Effector CD4-positive, alpha-beta T cell (primary cell): ENCODE measurements at regions not wholly inside any gene's neighbourhood (a gene's known extent, or its start where the extent isn't known, plus 50 kb on each side); places are given as distances from the start of the nearest gene placed in this dataset.
"Not testable (repeated sequence)": the region's sequence is repeated elsewhere in the genome, so short reads cannot be mapped to it uniquely, and the experiment has no call there.

Experiments used
- DNase-seq: peaks from one replicate; pipeline ENCODE4 v3.0.0-alpha.2; 2020

DNA sequence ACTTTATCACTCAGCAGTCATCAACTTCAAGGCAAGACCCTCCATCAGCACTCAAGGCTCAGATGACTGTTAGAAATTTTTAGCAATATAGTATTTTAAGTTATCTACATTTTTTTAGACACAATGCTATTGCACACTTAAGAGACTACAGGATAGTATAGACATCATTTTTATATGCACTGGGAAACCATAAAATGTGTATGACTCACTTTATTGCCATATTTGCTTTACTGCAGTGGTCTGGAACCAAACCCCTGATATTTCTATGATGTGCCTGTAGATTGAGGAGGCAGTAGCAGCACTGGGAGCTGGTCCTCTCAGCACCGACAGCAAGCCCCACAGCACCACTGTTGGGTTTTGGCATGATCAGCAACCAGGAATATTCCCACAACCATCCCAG is 264.8 kb upstream of the HNRNPA3 start:
- DNase-seq: no peak

DNA sequence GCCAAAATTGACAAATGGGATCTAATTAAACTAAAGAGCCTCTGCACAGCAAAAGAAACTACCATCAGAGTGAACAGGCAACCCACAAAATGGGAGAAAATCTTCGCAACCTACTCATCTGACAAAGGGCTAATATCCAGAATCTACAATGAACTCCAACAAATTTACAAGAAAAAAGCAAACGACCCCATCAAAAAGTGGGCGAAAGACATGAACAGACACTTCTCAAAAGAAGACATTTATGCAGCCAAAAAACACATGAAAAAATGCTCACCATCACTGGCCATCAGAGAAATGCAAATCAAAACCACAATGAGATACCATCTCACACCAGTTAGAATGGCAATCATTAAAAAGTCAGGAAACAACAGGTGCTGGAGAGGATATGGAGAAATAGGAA is 261.4 kb upstream of the HNRNPA3 start:
- DNase-seq: not testable (repeated sequence)

DNA sequence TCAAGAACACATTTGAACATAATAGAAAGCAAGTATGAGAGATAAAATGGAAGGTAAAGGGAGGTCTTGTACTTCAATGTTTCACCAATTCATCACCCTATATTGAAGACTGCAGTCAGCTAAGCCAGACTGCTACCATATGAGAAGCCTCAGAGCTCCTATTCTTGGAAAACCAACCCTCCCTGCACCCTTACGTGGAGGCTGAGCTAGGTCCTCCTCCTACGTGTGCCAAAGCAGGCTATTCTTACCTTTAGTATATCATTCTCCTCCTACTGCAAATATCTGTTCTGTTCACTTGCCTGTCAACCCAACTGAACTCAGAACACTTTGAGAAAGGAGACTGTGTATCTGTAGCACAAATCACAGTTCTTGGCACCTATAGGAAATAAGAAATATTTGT is 255.8 kb upstream of the HNRNPA3 start:
- no peak for DNase-seq

DNA sequence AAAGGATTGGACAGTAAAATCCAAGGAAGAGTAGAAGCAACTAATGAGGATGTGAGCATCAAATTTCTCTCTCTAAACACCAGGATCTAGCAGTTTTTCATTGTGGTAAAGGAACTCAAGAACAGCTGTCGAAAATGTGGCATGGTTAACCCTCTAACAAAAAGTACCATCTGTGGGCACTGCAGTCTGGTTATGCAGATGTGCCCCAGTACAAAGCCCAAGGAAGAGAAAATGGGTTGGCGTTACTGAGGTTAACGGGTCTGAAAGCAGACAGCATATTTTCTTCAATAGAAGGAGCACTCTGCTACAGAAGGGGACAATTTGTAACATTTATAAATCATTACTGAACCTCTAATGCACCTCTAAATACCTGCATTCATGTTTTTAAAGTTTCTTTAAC is 253.0 kb upstream of the HNRNPA3 start:
- DNase-seq: no peak

DNA sequence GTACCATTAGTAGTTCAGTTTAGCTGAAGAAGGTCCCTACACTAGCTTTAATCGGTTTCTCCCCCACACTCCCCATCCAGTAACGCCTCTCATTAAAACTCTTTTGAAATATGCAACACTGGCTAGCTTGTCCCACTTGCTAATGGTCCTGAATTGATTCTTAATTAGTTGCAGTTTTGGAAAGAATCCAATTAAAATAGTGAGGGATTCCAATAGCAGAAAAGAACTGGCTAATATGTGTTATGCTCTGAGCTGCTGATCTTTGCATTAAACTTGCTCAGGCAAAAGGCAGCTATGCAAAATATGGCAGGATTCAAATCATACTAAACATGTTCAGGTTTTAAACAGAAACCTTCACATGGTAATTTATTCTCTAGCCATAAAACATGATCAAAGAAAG is 252.5 kb upstream of the HNRNPA3 start:
- no peak for DNase-seq

DNA sequence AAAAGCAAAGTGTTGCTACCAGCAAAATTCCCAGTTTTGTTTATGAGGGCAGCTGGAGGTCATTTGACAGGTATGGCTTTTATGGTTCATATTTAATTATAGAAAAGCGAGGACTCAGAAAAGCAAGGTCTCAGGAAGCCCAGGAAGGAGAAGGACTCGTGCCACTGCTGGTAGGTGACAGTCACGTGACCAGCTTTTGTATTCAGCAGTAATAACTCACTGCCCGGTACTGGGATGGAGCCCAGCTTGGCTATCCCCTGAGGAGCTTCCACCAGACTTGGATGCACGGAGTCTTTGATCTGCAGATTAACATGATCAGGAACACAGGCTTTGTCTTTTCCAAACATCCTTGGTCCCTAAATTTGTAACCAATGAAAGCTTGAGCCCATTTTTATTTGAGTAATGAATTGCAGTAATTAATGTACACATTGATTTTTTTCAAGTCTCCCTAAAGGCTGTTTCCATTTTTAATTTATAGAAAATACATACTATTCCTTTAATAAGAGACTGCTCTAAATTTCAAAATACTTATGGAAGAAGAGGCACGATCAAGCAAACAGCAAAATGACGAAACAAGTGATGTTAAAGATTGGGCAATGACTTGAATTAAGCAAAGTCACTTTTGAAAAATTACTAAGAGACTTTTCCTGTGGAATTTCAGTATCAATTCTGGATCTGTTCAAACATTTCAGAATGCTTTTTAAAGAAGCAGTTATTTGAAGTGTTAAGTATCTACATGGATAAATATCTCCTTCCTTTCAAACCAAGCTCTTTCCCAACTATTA is 251.7 kb upstream of the HNRNPA3 start:
- DNase-seq: no peak

DNA sequence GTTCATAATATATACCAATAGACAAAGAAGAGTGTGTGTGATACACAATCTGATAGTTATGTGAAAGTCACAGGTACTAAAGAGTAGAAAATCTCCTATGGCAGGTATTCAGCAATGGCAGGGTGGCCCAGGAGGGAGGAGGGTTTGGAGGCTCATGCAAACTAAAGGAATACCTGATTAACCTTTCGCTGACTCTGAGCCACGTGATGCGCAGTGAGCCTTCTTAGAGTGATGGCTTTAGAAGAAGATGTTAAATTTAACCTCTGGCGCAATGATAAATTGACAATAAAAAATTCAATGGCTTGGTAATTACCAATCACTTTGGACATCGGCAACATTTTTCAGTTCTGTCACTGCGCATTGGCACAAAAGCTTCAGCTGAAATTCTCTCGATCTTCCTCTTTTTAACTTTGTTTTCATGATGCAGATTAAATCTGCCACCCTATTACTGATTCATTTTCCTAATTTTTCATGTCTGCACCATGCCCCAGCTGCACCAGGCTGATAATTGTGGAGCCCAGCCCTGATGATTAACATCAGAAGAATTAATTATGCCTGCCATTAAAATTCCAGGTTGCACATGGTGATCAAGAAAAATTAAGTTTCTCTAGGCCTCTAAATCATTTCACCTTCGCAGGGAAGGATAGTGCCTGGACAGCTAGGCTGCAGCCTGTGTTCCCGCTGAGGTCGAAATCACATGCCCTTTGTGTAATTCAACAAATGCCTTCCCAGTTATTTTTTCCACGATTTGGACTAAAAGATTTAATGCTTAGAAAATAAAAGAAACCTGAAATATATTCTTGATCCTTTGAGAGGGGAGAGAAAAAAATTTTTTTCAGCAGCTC is 250.6 kb upstream of the HNRNPA3 start:
- DNase-seq: no peak

DNA sequence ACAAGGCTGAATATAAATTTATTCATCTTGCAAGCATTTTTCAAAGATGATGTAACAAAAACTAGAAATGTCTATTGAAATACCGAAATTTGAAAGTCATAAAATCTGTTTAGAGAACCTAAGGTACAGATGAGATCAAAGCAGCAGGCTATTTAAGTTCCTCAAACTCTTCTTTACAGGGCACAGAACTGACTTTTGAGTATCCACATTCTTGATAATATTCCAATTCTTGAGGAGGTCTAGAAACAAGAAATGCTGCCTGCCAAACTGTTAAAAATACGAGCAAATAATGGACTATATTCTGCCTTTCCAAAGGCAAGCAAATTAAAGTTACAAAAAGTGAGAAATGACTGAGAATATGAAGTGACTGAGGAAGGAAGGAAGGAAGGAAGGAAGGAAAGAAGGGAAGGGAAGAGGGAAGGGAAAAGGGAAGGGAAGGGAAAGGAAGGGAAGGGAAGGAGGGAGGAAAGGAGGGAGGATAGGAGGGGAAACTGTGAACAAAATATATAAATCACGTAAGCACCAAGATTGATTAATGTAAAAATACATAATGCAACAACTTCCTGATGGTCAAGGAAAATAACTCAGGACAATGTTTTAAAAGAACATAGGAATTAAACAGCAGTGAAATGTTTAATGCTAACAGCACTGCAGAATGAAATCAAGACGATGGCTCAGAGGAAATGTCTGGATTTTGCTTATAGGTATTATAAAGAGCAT is 248.9 kb upstream of the HNRNPA3 start:
- DNase-seq: no peak

DNA sequence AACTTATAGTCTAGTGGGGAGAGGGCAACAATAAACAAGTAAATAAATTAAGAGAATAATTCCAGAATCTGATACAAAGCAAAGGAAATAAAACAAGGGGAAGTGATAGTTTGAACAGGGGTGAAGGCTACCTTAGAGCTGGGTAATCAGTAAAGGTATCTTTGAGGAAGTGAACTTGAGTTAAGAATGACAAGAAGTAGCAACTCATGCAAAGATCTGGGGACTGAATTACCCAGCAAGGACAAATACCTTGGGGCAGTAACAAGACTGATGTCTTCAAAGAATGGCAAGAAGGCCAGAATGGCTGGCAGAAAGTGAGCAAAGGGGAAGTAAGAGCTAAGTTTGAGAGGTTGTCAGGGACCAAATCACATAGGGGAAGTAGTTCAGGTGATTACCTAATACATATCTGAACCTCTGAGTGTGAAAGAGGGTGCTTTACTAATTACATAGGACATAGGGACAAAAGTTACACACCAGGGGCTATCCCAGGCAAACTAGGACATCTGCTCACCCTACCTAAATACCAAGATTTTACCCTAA is 244.6 kb upstream of the HNRNPA3 start:
- DNase-seq: no peak

DNA sequence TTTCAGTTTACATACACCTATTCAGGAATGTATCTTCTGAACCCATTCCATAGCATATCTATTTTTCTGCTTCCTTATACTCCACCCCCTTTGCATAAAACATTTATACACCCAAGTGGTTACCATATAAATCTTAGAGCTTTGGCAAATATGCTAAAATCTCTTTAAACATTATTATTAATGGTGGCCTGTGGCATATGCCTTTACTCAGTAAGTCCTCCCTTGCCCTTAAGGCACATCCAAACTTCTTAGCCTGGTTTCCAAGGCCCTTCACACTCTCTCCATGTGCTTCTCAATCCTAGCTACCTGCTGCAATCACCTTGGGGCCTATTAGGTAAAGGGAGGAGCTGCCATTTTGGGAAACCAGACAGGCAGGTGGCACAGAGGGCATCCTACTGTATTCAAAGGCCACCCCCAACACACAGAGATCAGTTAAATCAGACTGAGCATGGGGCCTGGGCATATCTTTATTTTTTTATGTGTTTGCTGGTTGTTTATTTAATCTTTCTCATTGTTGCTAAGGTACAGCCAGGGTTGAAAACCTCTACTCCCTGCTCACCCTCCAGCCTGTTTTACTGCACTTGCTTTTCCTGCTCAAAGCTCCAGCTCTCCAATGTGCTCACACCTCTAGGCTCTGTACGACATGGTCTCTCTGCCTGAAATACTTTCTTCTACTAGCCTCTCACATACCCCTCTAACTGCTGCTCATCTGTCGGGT is 242.8 kb upstream of the HNRNPA3 start:
- no peak for DNase-seq

DNA sequence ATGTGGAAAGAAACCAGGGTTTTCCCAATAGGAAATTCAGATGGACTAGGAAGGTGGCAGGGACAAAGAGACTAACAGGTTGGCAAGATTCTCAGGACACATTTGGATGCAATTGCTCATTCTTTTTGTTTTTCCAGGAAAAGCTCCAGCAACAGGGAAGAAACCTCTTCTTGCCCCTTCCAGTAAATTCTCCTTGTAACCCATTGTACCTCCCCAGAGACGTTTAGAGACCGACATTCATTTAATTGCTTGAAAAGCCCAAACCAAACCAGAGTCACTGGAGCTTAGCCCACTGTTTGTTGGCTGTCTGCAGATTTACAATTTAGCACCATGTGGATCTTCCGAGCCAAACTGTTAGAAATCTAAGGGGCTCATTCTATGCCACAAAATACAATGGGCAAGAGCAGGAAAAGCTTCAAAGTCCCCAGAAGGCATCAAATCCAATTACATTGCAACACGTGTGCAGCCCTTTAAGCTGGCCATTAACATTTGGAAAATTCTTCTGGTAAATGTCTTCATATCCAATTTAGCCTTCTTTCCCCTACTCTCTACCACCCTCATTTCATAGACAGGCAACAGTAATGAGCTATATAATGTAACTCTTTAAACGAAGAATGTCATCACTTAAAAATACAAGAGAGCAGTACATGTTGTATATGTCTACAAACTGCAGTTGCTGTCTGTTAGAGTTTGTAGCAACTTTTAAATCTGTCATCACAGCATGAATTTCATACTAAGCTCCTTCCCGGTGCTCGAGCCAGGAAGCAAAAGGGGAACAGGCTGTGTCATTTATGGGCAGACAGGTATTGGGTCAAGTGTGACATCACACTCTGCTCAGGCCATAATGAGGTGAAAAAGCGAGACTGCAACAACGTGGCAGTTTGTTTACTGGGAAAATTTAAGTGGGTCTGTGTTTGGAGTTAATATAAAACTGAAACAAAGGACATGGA is 235.6 kb upstream of the HNRNPA3 start:
- no peak for DNase-seq

DNA sequence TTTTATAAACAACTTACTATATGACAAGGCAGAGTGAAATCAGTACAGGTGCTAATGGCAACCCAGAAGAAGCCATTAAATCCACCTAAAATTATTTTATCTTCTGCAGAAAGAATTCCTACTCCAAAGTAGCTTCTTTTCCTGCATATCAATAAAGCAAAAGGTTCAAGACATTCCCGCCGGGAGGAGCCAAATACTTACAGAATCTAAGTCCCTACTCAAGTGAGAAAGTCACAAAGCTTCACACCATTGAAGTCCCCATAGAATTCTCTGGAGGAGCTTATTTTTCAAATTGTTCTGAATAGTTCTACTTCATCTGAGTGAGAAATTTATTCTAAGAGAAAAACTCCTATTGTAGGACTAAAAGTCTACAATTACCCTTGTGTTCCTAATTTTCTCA is 233.7 kb upstream of the HNRNPA3 start:
- no peak for DNase-seq

DNA sequence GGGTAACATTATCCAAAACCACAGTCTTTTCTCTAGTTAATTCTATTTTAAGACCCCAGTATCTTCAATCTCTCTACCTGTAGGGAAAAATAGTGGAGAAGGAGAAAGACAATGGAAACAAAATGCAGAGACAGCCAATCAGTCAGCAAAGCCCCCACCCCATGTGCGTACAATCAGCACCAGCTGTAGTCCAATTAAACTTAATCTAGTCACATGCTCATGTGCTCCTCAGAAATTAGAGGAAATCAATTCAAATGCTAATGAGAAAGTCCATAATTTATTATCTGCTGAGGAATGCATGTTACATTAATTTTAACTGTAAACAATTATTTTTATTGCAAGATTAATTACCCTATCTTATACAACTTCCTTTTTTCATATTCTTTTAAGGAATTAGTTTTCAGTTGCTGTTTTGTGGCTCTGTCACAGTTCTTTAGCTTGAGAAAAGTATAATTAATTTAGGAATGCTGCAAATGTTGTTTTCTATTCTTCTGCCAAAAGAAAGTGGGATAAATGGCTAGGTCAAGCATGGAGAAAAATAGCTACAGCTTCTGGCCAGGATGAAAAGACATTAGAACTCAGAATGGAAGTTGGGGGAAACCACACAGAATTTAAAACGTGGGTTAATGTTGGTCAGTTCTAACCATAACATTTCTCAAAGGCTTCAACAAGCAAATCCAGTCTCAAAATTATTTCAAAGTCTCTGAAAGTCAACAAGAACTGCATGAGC is 232.4 kb upstream of the HNRNPA3 start:
- no peak for DNase-seq

DNA sequence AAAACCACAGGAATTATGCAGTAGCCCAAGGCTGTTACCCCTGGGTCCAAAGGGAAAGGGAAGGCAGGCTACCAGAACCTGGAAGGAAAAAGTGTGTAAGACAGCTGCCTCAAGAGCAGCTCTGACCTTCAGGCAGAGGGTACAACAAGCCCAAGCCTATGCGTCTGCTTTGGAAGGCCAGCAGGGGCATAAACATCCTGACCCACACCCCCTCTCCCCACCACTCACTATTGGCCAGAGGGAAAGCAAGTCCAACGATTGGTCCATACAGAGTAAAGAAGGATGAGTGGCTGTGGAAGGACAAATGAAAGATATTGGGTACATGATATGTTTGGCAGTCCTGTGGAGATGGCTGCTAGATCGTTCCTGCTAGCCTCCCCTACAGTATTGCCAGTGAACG is 227.6 kb upstream of the HNRNPA3 start:
- DNase-seq: no peak

DNA sequence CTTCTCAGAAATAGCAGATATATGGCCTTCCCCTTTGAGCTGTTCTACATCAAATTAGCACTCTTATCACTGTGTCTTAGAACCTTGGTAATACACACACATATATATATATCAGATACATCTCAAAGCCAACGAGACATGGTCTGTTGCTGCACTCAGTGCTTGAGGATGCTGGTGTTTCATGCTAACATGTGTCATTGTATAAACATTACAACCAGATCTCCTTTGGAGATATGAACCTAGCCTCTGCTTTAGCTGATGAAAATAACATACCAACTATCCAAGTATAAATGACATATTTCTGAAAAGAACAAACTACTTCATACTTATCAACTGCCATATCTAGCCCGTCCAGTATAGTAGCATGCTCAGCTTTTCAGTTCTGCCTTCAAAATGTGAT is 226.7 kb upstream of the HNRNPA3 start:
- DNase-seq: no peak

DNA sequence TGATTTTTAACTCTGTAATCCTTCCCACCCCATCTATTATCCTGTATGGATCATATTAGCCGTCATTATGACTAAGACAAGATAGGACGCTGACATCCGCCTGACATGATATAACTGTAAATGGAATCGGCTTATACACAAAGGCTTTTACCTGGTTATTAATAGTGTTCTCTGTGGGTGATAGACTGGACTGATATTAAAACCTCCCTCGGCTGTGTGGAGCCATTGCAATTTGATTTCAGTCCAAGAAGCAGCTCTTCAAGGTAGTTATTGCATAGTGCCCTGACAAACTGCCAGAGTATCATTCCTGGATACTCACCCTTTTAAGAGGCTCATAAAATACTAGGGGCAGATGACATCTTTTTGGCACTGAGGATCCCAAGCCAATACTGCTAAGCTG is 226.1 kb upstream of the HNRNPA3 start:
- DNase-seq: no peak

DNA sequence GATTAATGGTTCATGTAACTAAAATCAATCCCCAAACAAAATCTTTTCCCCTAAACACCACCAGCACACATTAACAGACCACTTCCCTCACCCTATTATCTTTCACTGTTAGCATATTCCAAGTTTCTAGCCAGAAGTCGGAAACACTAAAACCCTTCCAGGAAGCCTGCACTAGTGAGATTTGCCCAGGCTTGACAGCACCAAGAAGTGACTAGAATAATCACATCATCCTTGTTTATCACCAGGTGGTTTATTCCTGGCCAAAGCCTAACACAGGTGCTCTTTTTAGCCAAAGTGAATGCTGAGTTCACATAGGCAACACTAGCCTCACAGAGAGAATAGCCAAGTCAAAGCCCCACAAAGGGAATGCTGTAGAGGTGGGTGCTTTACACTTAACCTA is 221.2 kb upstream of the HNRNPA3 start:
- no peak for DNase-seq

DNA sequence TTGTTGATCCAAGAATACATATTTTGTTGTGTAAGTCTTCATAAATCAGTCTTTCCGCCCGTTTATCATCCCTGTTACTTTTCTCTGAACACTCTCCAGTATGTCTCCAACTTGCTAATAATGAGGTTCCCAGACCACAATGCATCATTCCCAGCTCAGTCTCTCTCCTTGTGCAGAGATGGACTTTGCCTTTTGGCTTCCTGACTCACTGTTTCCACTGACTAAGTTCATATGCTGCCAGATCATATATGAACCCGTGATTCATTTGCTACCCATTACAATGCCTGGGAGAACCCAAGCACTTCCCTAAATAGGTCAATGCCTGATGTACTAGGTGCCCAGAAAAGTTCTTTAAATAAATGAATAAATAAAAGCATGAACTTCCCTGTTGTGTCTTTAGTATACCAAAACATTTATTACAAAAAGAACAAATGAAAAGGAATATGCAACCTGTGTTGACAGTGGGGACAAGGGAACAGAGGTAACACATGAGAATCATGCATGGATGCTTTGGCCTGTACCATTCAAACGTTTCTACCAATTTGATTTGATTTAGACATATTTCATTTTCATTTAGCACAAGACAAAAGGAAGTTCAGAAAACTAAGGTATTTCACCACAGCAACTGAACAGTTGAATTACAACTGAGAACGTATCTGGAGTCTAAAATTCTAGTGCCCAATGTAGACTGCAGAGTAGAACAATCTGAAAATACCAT is 215.4 kb upstream of the HNRNPA3 start:
- DNase-seq: no peak

DNA sequence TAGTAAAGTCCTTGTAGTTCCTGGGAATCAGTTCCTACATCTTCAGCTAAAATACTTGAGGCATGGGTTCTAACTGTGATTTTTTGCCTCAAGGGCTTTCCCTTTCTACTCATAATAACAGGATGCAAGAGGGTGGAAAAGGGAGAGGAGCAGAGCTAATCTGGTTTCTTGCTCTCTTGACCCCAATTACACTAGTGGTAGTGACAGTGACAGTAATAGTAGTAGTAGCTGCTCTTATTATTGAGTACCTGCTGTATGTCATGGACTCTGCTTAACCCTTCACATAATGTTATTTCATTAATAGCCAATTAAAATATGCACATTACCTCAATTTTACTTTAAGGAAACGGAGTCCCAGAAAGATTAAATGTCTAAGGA is 214.8 kb upstream of the HNRNPA3 start:
- no peak for DNase-seq

DNA sequence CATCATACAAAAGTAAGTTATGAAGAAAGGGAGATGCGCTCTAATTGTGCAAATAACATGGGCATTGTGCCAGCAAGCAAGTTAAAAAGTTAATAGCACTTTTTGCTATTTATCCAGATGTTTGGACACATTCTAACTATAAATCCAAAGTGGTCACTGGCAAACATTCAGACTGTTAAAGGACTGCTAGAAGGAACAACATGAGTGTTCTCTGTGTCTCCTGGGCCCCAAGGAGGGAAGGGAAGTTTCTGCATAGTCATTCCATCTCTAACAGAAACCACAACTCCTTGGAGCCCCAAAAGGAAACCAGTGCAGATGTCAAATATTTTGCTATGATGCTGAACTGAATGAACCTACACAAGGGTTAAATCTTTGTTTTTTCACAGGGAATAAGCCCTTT is 213.3 kb upstream of the HNRNPA3 start:
- no peak for DNase-seq
